ENCODE measurements at regions not wholly inside any gene's neighbourhood (a gene's known extent, or its start where the extent isn't known, plus 50 kb on each side); places are given as distances from the start of the nearest gene placed in this dataset.

DNA sequence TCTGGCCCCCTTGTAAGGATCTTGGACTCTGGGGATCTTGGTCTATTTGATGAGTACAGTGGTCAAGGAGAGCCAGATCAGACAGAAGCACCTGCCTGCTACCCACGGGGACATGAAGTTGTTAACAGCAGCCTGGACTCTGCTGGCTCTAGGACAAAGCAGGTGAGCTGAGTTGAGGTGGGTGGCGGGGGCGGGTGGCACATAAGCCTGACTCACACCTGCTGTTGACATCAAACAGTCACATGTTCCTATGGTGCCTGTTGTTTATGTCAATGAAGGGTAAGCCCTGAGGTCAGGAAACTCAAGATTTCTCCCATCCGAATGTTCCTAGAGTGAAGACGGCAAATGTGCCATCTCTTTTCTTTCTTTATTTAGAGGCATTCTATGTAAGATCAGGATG, 50.1 kb upstream of the CLNK start (continued):
- TF ChIP-seq, protein P1, sequence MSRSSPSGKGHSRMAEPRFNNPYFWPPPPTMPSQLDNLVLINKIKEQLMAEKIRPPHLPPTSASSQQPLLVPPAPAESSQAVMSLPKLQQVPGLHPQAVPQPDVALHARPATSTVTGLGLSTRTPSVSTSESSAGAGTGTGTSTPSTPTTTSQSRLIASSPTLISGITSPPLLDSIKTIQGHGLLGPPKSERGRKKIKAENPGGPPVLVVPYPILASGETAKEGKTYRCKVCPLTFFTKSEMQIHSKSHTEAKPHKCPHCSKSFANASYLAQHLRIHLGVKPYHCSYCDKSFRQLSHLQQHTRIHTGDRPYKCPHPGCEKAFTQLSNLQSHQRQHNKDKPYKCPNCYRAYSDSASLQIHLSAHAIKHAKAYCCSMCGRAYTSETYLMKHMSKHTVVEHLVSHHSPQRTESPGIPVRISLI (tag by site-specific recombination; IDR thresholded peaks at IDR 0.05), result no peak
- TF ChIP-seq MZF1 (tag by site-specific recombination; IDR thresholded peaks at IDR 0.05; ENCODE audit: borderline replicate concordance) (no peak), KLF9 (tag by site-specific recombination; IDR thresholded peaks at IDR 0.05; ENCODE audit: low read depth) (no peak), SP2 (tag by site-specific recombination; IDR thresholded peaks at IDR 0.05) (no peak), ZNF510 (tag by site-specific recombination; IDR thresholded peaks at IDR 0.05; ENCODE audit: insufficient replicate concordance) (no peak), ZBTB17 (tag by site-specific recombination; IDR thresholded peaks at IDR 0.05) (no peak)
- TF ChIP-seq, protein P2, sequence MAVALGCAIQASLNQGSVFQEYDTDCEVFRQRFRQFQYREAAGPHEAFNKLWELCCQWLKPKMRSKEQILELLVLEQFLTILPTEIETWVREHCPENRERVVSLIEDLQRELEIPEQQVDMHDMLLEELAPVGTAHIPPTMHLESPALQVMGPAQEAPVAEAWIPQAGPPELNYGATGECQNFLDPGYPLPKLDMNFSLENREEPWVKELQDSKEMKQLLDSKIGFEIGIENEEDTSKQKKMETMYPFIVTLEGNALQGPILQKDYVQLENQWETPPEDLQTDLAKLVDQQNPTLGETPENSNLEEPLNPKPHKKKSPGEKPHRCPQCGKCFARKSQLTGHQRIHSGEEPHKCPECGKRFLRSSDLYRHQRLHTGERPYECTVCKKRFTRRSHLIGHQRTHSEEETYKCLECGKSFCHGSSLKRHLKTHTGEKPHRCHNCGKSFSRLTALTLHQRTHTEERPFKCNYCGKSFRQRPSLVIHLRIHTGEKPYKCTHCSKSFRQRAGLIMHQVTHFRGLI (tag by site-specific recombination; IDR thresholded peaks at IDR 0.05), result no peak
